HEK293 (cell line): ENCODE measurements at regions not wholly inside any gene's neighbourhood (a gene's known extent, or its start where the extent isn't known, plus 50 kb on each side); places are given as distances from the start of the nearest gene placed in this dataset.
"Not testable (repeated sequence)": the region's sequence is repeated elsewhere in the genome, so short reads cannot be mapped to it uniquely, and the experiment has no call there.

Source experiments
- CTCF ChIA-PET: fragments of 350-600 bp; formaldehyde crosslinking; extraction: SDS; loops from one replicate; lab custom pipeline; 2021; ENCODE audit warnings: antibody characterized with exemption; lab: Yijun Ruan, JAX
- POLR2A ChIA-PET: fragments of 300-600 bp; formaldehyde crosslinking; extraction: SDS; loops from one replicate; lab custom pipeline; 2020; ENCODE audit warnings: antibody characterized with exemption, inconsistent platforms; lab: Yijun Ruan, JAX
- H3K27ac ChIP-seq: fragments of 200-500 bp; sonication (Bioruptor generic); 2 replicates; pipeline ENCODE4 v1.5.1; 2014; ENCODE audit warnings: low read depth, low read length, control low read depth, inconsistent platforms; ENCODE audit errors: extremely low read depth
- H3K36me3 ChIP-seq, 2 experiments: fragments of 200-500 bp in 1 of 2; sonication (Bioruptor generic) in 1 of 2; 1 replicate in 1 of 2; 2 replicates in 1 of 2; pipeline ENCODE4 v1.5.1; 2014 to 2017; ENCODE audit warnings: inconsistent platforms in 2 of 2, low read length in 2 of 2; ENCODE audit not compliant: control insufficient read depth in 2 of 2, insufficient read depth in 1 of 2
- H3K4me1 ChIP-seq: fragments of 200-500 bp; sonication (Bioruptor generic); 2 replicates; pipeline ENCODE4 v1.5.1; 2014; ENCODE audit warnings: mild to moderate bottlenecking, low read length, inconsistent platforms; ENCODE audit not compliant: control insufficient read depth, insufficient read depth
- H3K4me3 ChIP-seq: 2 replicates; pipeline ENCODE4 v1.5.1; 2011; ENCODE audit warnings: low read depth, mild to moderate bottlenecking, control low read depth, low read length, moderate library complexity
- H3K9me3 ChIP-seq: fragments of 200-500 bp; sonication (Bioruptor generic); 2 replicates; pipeline ENCODE4 v1.5.1; 2014; ENCODE audit warnings: low read depth, low read length, inconsistent platforms; ENCODE audit not compliant: control insufficient read depth, insufficient read depth
- BCL11A ChIP-seq: fragments of 450-650 bp; formaldehyde crosslinking; IDR thresholded peaks from 2 replicates; pipeline ENCODE4 v1.5.1; 2016; ENCODE audit warnings: low read depth, missing biosample characterization, missing genetic modification characterization
- BCL11B ChIP-seq: fragments of 450-650 bp; formaldehyde crosslinking; IDR thresholded peaks from 2 replicates; pipeline ENCODE4 v1.5.1; 2016; ENCODE audit warnings: low read depth, missing biosample characterization, missing genetic modification characterization
- ELK4 ChIP-seq: IDR thresholded peaks from 2 replicates; pipeline ENCODE4 v1.6.1; 2011; ENCODE audit warnings: mild to moderate bottlenecking, low read depth, low read length, borderline replicate concordance
- GLI4 ChIP-seq: fragments of 450-650 bp; formaldehyde crosslinking; IDR thresholded peaks from 2 replicates; pipeline ENCODE4 v1.5.1; 2016; ENCODE audit warnings: missing biosample characterization, missing genetic modification characterization
- HOXC10 ChIP-seq: sonication (generic); formaldehyde crosslinking; IDR thresholded peaks from 2 replicates; pipeline ENCODE4 v1.8.1; 2023; ENCODE audit warnings: mild to moderate bottlenecking, missing genetic modification reagents
- REPIN1 ChIP-seq: fragments of 450-650 bp; formaldehyde crosslinking; IDR thresholded peaks from 2 replicates; pipeline ENCODE4 v1.5.1; 2017; ENCODE audit warnings: missing biosample characterization, missing genetic modification characterization, low read depth
- ZNF121 ChIP-seq: fragments of 450-650 bp; formaldehyde crosslinking; IDR thresholded peaks from 2 replicates; pipeline ENCODE4 v1.5.1; 2016; ENCODE audit warnings: missing biosample characterization, missing genetic modification characterization
- ZNF16 ChIP-seq: fragments of 450-650 bp; formaldehyde crosslinking; IDR thresholded peaks from 2 replicates; pipeline ENCODE4 v1.5.1; 2016; ENCODE audit warnings: low read depth, missing biosample characterization, missing genetic modification characterization
- ZNF19 ChIP-seq: fragments of 450-650 bp; formaldehyde crosslinking; IDR thresholded peaks from 2 replicates; pipeline ENCODE4; 2016; ENCODE audit warnings: missing biosample characterization, missing genetic modification characterization, low read depth
- ZNF266 ChIP-seq: fragments of 450-650 bp; formaldehyde crosslinking; IDR thresholded peaks from 2 replicates; pipeline ENCODE4 v1.5.1; 2016; ENCODE audit warnings: missing biosample characterization, missing genetic modification characterization, low read depth
- ZNF302 ChIP-seq: fragments of 450-650 bp; formaldehyde crosslinking; IDR thresholded peaks from 2 replicates; pipeline ENCODE4 v1.5.1; 2016; ENCODE audit warnings: missing biosample characterization, missing genetic modification characterization, low read depth
- ZNF341 ChIP-seq: fragments of 450-650 bp; formaldehyde crosslinking; IDR thresholded peaks from 2 replicates; pipeline ENCODE4; 2016; ENCODE audit warnings: low read depth, missing biosample characterization, missing genetic modification characterization
- ZNF521 ChIP-seq: fragments of 450-650 bp; formaldehyde crosslinking; IDR thresholded peaks from 2 replicates; pipeline ENCODE4 v1.5.1; 2017; ENCODE audit warnings: missing biosample characterization, mild to moderate bottlenecking, missing genetic modification characterization
- ZNF658 ChIP-seq: fragments of 450-650 bp; formaldehyde crosslinking; IDR thresholded peaks from 2 replicates; pipeline ENCODE4; 2016; ENCODE audit warnings: missing biosample characterization, missing genetic modification characterization
- ZNF776 ChIP-seq: fragments of 450-650 bp; formaldehyde crosslinking; IDR thresholded peaks from 2 replicates; pipeline ENCODE4 v1.5.0; 2017; ENCODE audit warnings: missing biosample characterization, missing genetic modification characterization, borderline replicate concordance
- ZNF785 ChIP-seq: fragments of 450-650 bp; formaldehyde crosslinking; IDR thresholded peaks from 2 replicates; pipeline ENCODE4 v1.5.1; 2016; ENCODE audit warnings: missing biosample characterization, missing genetic modification characterization
- TF ChIP-seq, protein P1 (sequence below): fragments of 450-650 bp; formaldehyde crosslinking; IDR thresholded peaks from 2 replicates; pipeline ENCODE4 v1.5.1; 2016; ENCODE audit warnings: missing biosample characterization, missing genetic modification characterization
- TF ChIP-seq, protein P2 (sequence below): fragments of 450-650 bp; formaldehyde crosslinking; IDR thresholded peaks from 2 replicates; pipeline ENCODE4 v1.5.1; 2016; ENCODE audit warnings: missing biosample characterization, missing genetic modification characterization
- TF ChIP-seq, protein P3 (sequence below): fragments of 450-650 bp; formaldehyde crosslinking; IDR thresholded peaks from 2 replicates; pipeline ENCODE4 v1.5.1; 2016; ENCODE audit warnings: missing biosample characterization, missing genetic modification characterization
- TF ChIP-seq, protein P4 (sequence below): fragments of 450-650 bp; formaldehyde crosslinking; IDR thresholded peaks from 2 replicates; pipeline ENCODE4 v1.5.1; 2016; ENCODE audit warnings: missing biosample characterization, missing genetic modification characterization

DNA sequence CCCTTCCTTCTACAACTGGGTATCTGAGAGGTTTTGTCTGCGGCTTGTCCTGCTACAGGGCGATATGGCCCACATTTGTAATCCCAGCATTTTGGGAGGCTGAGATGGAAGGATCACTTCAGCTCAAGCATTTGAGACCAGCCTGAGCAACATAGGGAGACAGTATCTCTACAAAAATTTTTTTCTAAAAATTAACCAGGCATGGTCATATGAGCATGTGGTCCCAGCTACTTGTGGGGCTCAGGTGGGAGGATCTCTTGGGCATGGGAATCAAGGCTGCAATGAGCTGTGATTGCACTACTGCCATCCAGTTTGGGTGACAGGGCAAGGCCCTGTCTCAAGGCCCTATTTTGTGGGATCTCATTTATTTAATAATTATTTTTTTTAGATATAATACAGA lies 420.6 kb upstream of the PABPC4L start:
- ChIA-PET CTCF (no interaction called here), POLR2A (no interaction called here)
- no peak overlapping the region for H3K4me3 ChIP-seq
- no peaks in the 10 kb centered on the region for H3K9me3 ChIP-seq
- H3K4me1 ChIP-seq, result no peaks in the 10 kb centered on the region
- H3K27ac ChIP-seq, result no peak overlapping the region
- TF ChIP-seq ZNF785 (tag by site-specific recombination) (no peak), ZNF521 (tag by site-specific recombination) (no peak), HOXC10 (no peak), GLI4 (tag by site-specific recombination) (no peak), ZNF776 (tag by site-specific recombination) (no peak), BCL11B (tag by site-specific recombination) (no peak), ZNF302 (no peak), BCL11A (tag by site-specific recombination) (no peak), ZNF121 (tag by site-specific recombination) (no peak), ZNF16 (tag by site-specific recombination) (no peak), ELK4 (no peak), REPIN1 (no peak), ZNF658 (tag by site-specific recombination) (no peak)
- TF ChIP-seq, protein P1, sequence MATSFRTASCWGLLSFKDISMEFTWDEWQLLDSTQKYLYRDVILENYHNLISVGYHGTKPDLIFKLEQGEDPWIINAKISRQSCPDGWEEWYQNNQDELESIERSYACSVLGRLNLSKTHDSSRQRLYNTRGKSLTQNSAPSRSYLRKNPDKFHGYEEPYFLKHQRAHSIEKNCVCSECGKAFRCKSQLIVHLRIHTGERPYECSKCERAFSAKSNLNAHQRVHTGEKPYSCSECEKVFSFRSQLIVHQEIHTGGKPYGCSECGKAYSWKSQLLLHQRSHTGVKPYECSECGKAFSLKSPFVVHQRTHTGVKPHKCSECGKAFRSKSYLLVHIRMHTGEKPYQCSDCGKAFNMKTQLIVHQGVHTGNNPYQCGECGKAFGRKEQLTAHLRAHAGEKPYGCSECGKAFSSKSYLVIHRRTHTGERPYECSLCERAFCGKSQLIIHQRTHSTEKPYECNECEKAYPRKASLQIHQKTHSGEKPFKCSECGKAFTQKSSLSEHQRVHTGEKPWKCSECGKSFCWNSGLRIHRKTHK (tag by site-specific recombination), result no peak
- TF ChIP-seq, protein P2, sequence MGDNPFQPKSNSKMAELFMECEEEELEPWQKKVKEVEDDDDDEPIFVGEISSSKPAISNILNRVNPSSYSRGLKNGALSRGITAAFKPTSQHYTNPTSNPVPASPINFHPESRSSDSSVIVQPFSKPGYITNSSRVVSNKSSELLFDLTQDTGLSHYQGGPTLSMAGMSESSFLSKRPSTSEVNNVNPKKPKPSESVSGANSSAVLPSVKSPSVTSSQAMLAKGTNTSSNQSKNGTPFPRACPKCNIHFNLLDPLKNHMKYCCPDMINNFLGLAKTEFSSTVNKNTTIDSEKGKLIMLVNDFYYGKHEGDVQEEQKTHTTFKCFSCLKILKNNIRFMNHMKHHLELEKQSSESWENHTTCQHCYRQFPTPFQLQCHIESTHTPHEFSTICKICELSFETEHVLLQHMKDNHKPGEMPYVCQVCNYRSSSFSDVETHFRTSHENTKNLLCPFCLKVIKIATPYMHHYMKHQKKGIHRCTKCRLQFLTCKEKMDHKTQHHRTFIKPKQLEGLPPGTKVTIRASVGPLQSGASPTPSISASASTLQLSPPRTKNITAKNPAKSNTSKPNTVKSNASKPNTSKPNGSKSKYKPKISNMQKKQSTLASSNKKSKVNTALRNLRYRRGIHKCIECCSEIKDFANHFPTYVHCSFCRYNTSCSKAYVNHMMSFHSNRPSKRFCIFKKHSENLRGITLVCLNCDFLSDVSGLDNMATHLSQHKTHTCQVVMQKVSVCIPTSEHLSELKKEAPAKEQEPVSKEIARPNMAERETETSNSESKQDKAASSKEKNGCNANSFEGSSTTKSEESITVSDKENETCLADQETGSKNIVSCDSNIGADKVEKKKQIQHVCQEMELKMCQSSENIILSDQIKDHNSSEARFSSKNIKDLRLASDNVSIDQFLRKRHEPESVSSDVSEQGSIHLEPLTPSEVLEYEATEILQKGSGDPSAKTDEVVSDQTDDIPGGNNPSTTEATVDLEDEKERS, result no peak
- TF ChIP-seq, protein P3, sequence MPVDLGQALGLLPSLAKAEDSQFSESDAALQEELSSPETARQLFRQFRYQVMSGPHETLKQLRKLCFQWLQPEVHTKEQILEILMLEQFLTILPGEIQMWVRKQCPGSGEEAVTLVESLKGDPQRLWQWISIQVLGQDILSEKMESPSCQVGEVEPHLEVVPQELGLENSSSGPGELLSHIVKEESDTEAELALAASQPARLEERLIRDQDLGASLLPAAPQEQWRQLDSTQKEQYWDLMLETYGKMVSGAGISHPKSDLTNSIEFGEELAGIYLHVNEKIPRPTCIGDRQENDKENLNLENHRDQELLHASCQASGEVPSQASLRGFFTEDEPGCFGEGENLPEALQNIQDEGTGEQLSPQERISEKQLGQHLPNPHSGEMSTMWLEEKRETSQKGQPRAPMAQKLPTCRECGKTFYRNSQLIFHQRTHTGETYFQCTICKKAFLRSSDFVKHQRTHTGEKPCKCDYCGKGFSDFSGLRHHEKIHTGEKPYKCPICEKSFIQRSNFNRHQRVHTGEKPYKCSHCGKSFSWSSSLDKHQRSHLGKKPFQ, result no peak
- H3K36me3 ChIP-seq, result no peaks in the 10 kb centered on the region

- H3K4me1 ChIP-seq, POLR2A ChIA-PET, H3K27ac ChIP-seq, H3K36me3 ChIP-seq, H3K4me3 ChIP-seq, CTCF ChIA-PET, H3K9me3 ChIP-seq: not testable (repeated sequence)
These were observed 420.1 kb upstream of the PABPC4L start for GRCh38 chr4:134621715-134622114.

DNA sequence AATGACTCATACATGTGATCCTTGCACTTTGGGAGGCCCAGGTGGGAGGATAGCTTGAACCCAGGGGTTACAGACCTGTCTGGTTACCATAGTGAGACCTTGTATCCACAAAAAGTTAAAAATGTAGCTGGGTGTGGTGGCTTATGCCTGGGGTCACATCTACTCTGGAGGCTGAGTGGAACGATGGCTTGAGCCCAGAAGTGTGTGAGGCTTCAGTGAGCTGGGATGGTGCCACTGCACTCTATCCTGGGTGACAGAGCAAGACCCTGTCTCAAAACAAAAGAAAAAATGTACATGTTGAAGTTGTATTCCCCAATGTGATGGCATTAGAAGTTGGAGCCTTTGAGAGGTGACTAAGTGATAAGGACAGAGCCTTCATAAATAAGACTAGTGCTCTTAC lies 409.4 kb upstream of the PABPC4L start:
- no peaks in the 10 kb centered on the region for H3K36me3 ChIP-seq
- CTCF ChIA-PET, result interaction anchor here (0.6 kb wide), 1 partner anchor 587 kb away, joined by 3 read pairs; no protein-coding TSS in a partner anchor
- H3K4me1 ChIP-seq, result no peaks in the 10 kb centered on the region
- POLR2A ChIA-PET, result no interaction called here
- TF ChIP-seq ZNF266 (tag by site-specific recombination), result no peak
- TF ChIP-seq, protein P4, sequence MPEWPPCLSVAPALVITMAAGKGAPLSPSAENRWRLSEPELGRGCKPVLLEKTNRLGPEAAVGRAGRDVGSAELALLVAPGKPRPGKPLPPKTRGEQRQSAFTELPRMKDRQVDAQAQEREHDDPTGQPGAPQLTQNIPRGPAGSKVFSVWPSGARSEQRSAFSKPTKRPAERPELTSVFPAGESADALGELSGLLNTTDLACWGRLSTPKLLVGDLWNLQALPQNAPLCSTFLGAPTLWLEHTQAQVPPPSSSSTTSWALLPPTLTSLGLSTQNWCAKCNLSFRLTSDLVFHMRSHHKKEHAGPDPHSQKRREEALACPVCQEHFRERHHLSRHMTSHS (tag by site-specific recombination), result no peak
- TF ChIP-seq ZNF19, result no peak
- TF ChIP-seq ZNF341, result no peak
- TF ChIP-seq, all 188 proteins: peak for 0
- Histone ChIP-seq H3K9me3 (no peaks in the 10 kb centered on the region), H3K27ac (no peak overlapping the region), H3K4me3 (no peak overlapping the region)
